ENCODE measurements at regions not wholly inside any gene's neighbourhood (a gene's known extent, or its start where the extent isn't known, plus 50 kb on each side); places are given as distances from the start of the nearest gene placed in this dataset.

DNA sequence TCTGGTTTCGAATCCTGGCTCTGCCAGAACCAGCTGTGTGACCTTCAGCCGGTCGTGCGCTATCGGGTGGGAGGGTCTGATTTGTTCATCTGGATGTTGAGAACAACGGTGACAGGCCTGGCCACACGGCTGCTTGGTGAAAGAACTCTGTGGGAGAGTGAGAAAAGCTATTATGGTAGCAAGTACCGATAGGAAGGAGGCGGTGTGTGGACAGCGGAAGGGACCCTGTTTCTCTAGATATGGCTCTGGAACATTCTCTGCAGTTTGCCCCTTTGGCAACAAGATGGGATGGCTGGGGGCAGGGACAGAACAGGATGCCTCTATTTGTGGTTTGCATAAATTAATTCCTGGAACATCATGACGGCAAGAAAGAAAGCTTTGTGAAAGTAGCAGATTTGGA is 347.3 kb downstream of the AACS start:
- Histone ChIP-seq H3K4me3 (no peak overlapping the region), H3K9me3 (replicated peaks) (no peaks in the 10 kb centered on the region), H3K36me3 (no peaks in the 10 kb centered on the region), H3K27ac (no peak overlapping the region), H3K27me3 (no peaks in the 10 kb centered on the region), H3K4me1 (no peaks in the 10 kb centered on the region)
- DNase-seq = no peak

DNA sequence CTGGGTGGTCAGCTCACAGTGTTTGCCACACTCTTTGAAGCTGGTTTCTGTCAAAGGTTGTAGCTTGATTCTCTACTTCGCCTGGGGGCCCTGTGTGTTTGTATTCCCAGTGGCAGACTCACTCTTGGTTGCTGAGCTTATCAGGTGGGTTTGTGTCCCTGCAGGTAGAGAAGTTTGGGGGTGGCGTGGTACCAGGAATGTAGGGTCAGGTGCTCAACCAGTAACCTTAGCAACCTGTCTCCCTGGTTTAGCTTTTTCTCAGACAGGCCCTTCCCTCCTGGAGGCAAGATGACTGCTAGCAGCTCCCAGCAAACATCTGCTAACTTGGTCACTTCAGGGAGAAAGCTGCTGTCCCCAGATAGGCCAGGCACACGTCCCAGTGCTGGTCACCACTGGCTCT is 352.2 kb downstream of the AACS start:
- no peaks in the 10 kb centered on the region for H3K27me3 ChIP-seq
- H3K27ac ChIP-seq = no peak overlapping the region
- no peaks in the 10 kb centered on the region for H3K36me3 ChIP-seq
- H3K9me3 ChIP-seq (replicated peaks) = no peaks in the 10 kb centered on the region
- H3K4me3 ChIP-seq = no peak overlapping the region
- no peaks in the 10 kb centered on the region for H3K4me1 ChIP-seq
- no peak for DNase-seq

DNA sequence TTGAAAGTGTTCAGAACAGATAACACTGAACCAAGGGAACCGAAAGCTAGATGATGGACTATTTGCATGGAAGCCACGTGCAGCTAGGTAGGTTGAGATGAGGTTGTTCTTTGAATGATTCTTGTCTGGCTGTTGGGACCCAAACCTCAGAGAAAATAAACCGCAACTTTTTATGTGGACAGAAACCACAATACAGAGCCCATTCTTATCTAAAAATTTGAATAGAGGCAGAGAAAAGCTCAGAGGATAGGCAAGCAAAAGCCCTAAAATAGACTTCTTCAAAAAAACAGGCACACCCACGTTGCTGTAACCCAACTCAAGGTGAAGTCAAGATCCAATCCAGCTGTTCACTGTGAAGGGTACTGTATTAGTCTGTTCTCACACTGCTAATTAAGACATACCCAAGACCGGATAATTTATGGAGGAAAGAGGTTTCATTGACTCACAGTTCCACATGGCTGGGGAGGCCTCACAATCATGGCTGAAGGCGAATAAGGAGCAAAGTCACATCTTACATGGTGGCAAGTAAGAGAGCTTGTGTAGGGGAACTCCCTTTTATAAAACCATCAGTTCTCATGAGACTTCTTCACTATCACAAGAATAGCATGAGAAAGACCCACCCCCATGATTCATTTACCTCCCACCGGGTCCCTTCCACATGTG is 353.8 kb downstream of the AACS start:
- Histone ChIP-seq H3K9me3 (replicated peaks) (no peaks in the 10 kb centered on the region), H3K27me3 (no peaks in the 10 kb centered on the region), H3K36me3 (no peaks in the 10 kb centered on the region), H3K4me1 (no peaks in the 10 kb centered on the region), H3K27ac (no peak overlapping the region), H3K4me3 (no peak overlapping the region)
- no peak for DNase-seq

DNA sequence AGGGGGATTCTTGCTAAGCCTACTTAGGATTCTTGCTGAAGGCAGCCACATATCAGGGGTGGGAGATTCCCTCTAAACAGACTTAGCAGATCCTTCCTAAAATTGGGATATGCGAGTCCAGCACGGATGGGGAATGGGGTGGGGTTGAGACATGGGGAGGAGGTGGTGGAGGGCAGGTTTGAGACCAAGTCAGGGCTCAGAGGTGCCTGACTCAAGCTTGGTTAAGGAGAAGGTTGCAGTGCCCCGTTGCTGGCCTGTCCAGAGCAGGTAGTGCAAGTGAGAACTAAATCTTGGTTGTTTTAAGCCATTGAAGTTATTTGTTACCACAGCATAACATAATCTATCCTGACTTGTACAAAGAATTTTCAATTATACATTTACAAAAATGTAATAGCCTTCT is 359.7 kb downstream of the AACS start:
- Histone ChIP-seq H3K4me3 (no peak overlapping the region), H3K4me1 (no peaks in the 10 kb centered on the region), H3K36me3 (no peaks in the 10 kb centered on the region), H3K27me3 (no peaks in the 10 kb centered on the region), H3K27ac (no peak overlapping the region), H3K9me3 (replicated peaks) (no peaks in the 10 kb centered on the region)
- no peak for DNase-seq

DNA sequence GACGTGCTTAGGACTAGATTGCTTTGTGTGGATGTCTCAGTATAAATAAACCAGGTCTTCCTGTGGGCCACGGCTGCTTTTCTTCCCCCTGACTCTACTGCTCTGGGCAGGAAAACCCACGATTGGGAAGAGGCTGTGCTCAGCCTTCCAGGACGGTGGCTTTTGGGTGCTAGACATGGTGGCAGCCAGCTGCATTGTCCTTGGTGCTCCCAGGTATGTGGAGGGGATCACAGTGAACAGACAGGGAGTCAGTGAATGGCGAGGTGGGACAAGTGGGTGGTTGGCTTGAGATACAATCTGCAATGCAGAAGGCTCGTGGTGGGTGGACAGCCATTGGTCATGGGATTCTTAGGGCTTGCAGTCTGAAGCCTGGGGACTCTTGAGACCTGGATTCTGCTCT is 366.3 kb downstream of the AACS start:
- H3K4me1 ChIP-seq = no peaks in the 10 kb centered on the region
- no peaks in the 10 kb centered on the region for H3K36me3 ChIP-seq
- DNase-seq = no peak
- H3K4me3 ChIP-seq = no peak overlapping the region
- H3K9me3 ChIP-seq (replicated peaks) = no peaks in the 10 kb centered on the region
- no peak overlapping the region for H3K27ac ChIP-seq
- no peaks in the 10 kb centered on the region for H3K27me3 ChIP-seq

DNA sequence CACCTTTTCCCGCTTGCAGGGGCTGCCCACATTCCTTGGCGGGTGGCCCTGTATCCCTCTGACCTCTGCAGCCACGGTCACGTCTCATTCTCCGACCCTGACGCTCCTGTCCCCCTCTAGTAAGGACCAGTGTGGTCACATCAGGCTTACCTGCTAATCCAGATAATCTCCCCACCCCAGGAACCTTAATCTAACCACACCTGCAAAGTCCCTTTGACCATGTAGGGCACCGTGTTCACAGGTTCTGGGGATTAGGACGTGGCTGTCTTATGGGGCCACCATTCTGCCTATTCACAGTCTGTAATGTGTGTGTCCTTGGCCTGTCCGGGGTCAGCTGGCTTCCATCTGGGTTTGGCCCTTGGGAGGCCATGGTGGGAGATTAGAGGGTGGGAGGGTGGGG is 368.9 kb downstream of the AACS start:
- Histone ChIP-seq H3K9me3 (replicated peaks) (no peaks in the 10 kb centered on the region), H3K36me3 (no peaks in the 10 kb centered on the region), H3K4me1 (no peaks in the 10 kb centered on the region), H3K27me3 (no peaks in the 10 kb centered on the region), H3K4me3 (no peak overlapping the region), H3K27ac (no peak overlapping the region)
- DNase-seq = no peak

DNA sequence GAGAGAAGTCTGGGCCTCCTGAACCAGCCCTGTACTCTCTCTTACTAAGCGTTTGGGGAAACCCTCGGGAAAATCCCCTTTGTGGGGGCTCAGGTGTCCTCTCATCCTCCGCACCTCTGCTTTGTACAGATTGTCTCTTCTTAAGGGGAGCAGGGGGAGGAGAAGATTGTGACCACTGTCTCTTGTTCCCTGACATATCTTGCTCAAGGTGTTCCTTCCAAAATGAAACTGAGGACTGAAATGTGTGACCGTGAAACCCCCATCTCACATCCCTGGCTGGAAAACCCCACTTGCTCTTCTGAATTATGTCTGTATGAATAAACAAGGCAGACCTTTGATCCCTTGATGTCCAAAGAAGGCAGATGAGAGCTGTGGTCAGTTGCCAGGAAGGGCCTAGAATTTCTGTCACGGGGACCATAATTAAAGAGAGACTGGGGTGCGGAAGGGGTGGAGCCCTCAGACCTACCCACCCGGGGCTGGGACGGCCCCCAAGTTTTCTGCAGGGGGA is 369.8 kb downstream of the AACS start:
- no peaks in the 10 kb centered on the region for H3K36me3 ChIP-seq
- H3K27ac ChIP-seq = no peak overlapping the region
- H3K4me1 ChIP-seq = no peaks in the 10 kb centered on the region
- no peaks in the 10 kb centered on the region for H3K27me3 ChIP-seq
- no peaks in the 10 kb centered on the region for H3K9me3 ChIP-seq (replicated peaks)
- no peak for DNase-seq
- H3K4me3 ChIP-seq = no peak overlapping the region

DNA sequence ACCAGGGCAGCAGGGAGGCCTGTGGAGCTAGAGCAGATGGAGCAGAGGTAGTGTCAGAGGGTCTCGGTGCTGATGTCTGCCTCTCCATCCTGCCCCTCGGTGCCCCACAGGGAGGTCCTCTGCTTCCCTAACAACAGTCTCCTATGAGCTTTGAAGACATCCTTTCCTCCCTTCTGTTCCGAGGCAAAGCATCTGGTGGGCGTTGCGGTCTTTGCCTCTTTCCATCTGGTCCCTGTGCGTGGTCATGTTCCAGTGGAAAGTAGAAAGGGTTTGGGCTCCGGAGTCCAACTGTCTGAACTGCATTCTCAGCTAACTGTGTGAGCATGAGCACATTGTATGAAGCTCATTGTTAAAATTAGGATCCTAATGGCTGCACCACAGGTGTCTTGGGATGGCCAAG is 370.6 kb downstream of the AACS start:
- no peaks in the 10 kb centered on the region for H3K4me1 ChIP-seq
- H3K4me3 ChIP-seq = no peak overlapping the region
- no peaks in the 10 kb centered on the region for H3K27me3 ChIP-seq
- H3K9me3 ChIP-seq (replicated peaks) = no peaks in the 10 kb centered on the region
- no peaks in the 10 kb centered on the region for H3K36me3 ChIP-seq
- no peak overlapping the region for H3K27ac ChIP-seq
- DNase-seq = no peak

DNA sequence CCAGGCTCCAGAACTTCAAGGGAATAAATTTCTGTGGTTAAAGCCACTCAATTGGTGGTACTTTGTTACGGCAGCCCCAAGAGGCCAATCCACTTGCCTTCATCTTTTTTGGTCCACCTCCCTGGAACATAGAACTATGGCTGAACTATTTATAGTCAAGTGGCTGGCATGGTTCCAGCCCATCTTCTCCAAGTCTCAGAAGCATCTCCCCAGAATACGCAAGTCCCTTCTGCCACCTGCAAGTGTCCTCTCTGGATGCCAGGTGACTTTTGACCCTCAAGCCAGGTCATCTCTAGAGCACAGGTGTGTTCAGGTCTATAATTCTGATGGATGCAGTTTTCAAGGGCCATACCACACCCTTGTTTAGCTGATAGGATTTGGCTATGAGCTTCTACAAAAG is 371.5 kb downstream of the AACS start:
- no peak for DNase-seq
- no peaks in the 10 kb centered on the region for H3K9me3 ChIP-seq (replicated peaks)
- H3K27ac ChIP-seq = no peak overlapping the region
- H3K27me3 ChIP-seq = no peaks in the 10 kb centered on the region
- H3K4me1 ChIP-seq = no peaks in the 10 kb centered on the region
- H3K4me3 ChIP-seq = no peak overlapping the region
- no peaks in the 10 kb centered on the region for H3K36me3 ChIP-seq

DNA sequence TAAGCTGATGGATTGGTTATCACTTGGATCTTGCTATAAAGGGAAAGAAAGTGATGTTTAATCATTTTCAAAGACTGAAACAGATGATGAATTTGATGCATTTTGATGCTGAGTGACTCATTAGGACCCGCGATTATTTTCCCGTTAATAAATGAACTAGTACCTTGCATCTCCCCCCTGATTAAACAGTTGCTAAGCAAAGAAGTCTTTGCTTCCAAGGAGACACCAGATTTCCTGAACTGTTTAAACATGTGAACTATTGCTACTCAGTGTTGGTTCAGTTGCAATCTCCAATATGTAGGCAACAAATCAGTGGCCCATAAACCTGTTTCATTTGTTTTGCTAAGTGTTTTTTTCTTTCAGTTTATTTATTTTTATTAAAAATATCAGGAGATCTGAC is 375.2 kb downstream of the AACS start:
- no peak for DNase-seq
- H3K27ac ChIP-seq = no peak overlapping the region
- no peaks in the 10 kb centered on the region for H3K27me3 ChIP-seq
- no peaks in the 10 kb centered on the region for H3K4me1 ChIP-seq
- H3K4me3 ChIP-seq = no peak overlapping the region
- H3K9me3 ChIP-seq (replicated peaks) = no peaks in the 10 kb centered on the region
- no peaks in the 10 kb centered on the region for H3K36me3 ChIP-seq

DNA sequence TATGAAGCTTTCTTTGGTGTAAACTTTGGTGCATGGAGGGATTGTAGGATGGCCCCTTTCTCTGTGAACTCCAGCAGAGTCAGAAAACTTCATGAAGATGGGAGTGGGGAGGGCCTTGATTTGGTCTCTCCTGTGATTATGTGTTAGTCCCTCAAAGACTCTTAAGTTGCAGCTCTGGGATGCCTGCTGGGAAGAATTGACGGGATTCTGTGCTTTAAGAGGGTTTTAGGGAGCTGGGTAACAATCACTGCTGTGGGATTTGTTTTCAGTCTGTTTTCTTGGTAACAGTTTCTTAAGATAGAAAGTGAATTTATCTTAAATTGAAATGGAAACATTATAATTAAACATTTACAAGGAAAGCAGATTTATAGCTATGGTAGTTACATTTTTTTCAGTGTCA is 378.1 kb downstream of the AACS start:
- Histone ChIP-seq H3K4me1 (no peaks in the 10 kb centered on the region), H3K9me3 (replicated peaks) (no peaks in the 10 kb centered on the region), H3K27ac (no peak overlapping the region), H3K36me3 (no peaks in the 10 kb centered on the region), H3K4me3 (no peak overlapping the region), H3K27me3 (no peaks in the 10 kb centered on the region)
- no peak for DNase-seq

DNA sequence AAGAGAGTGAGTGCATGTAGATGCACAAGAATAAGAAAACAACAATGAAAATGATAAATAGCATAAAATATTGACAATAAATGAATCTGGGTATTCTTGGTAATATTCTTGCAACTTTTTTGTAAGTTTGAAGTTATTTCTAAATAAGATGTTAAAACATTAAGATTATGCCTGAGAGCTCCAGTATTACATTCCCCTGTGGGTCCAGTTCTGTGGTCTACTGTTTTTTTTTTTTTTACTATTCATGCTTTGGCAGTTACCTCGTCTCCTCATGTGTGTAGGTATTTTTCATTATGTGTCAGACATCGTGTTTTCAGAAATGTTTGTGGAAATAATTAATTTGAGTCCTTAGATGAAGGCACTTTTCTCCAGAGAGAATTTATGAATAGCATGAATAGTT is 386.2 kb downstream of the AACS start:
- no peak overlapping the region for H3K4me3 ChIP-seq
- H3K9me3 ChIP-seq (replicated peaks) = no peaks in the 10 kb centered on the region; the same call in 1 of the 2 replicates
- H3K27ac ChIP-seq = no peak overlapping the region
- no peaks in the 10 kb centered on the region for H3K4me1 ChIP-seq
- DNase-seq = no peak
- no peaks in the 10 kb centered on the region for H3K36me3 ChIP-seq
- H3K27me3 ChIP-seq = no peaks in the 10 kb centered on the region

DNA sequence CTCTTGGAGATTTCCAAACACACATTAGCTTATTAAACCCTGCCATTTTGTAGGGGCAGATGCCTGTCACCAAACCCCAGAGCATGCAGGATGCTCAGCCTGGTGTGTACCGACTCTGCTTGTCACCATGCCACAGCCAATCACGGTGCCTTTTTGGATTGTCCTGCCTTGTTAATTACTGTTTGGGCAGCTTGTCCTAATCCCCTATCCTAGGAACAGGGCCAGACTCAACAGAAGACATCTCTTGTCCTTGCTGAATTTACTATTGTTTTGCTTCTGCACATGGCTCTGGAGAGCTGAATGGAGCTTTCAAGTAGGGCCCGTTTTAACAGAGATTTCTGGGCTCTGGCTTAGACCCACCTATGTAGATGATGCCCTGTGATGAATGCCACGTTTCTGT is 388.5 kb downstream of the AACS start:
- no peaks in the 10 kb centered on the region for H3K27me3 ChIP-seq
- no peaks in the 10 kb centered on the region for H3K4me1 ChIP-seq
- DNase-seq = no peak
- H3K27ac ChIP-seq = no peak overlapping the region
- no peaks in the 10 kb centered on the region; the same call in 1 of the 2 replicates for H3K9me3 ChIP-seq (replicated peaks)
- H3K36me3 ChIP-seq = no peaks in the 10 kb centered on the region
- H3K4me3 ChIP-seq = no peak overlapping the region

DNA sequence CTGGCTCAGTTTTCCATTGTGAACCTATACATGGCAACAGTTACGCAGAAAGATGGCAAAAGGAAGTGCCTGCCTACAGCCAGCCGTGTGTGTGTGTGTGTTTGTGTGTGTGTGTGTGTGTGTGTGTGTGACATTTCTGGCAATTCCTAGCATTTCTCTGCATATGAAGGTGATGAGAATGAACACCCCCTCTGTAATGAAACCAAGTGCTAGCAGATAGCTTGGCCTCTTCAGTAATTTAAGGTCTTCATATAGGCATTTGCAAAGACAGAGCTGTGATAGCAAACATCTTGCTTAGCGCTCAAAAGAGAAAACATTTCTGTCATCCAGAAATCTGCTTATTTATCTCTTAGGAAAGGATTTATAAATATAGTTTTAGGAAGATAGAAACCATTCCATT is 389.1 kb downstream of the AACS start:
- no peaks in the 10 kb centered on the region for H3K27me3 ChIP-seq
- H3K36me3 ChIP-seq = no peaks in the 10 kb centered on the region
- no peak overlapping the region for H3K27ac ChIP-seq
- no peak overlapping the region for H3K4me3 ChIP-seq
- no peaks in the 10 kb centered on the region; the same call in 1 of the 2 replicates for H3K9me3 ChIP-seq (replicated peaks)
- no peaks in the 10 kb centered on the region for H3K4me1 ChIP-seq
- DNase-seq = no peak

DNA sequence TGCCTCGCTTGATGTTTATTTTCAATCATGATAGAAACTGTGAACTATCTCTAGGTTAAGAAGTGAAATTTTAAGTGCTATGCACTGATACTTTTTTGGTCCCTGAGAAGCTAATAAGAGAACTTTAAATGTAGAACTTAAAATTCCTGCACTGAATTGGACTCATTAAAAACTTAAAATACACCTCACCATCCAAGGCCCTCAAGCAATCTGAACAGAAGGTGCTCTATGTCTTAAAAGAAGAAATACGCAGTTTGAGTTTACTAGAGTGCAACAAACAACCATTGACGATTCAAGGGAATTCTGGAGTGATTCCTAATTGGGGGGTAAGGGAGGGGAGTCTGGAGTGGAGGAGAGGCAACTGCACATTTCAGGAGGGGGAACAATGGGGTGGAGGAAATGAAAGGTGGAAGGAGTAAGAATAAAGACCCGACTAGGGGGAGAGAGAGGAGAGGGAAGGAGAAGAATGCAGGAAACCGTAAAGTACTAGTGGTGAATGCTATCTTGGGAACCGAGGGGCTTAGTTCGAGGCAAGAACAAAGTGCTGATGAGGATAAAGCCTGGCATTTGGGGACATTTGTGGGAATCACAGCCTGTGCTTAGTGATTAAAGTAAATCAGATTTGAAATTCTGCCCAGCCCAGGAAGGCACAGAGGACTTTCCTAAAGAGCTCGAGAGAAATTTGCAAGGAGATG is 389.7 kb downstream of the AACS start:
- Histone ChIP-seq H3K27me3 (no peaks in the 10 kb centered on the region), H3K36me3 (no peaks in the 10 kb centered on the region), H3K9me3 (replicated peaks) (no peaks in the 10 kb centered on the region; the same call in 1 of the 2 replicates), H3K4me1 (no peaks in the 10 kb centered on the region), H3K27ac (no peak overlapping the region), H3K4me3 (no peak overlapping the region)
- no peak for DNase-seq

DNA sequence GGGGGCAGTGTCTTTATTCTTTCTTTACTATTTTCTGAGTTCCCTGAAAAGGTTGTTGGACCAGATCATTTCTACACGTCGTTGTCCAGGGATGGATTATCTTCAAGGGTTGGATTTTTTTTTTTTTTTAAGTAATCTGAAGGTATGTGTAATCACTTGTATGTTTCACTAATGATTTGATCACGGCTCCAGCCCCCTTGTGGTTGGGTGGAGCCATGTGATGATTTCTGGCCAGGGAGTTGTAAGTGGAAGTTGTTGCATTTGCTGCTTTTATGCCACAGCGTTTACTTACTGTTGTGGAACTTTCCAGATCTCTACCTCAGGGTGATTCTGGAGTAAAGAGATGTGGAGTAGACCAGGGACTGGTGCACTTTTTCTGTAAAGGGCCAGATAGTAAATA is 390.3 kb downstream of the AACS start:
- no peaks in the 10 kb centered on the region for H3K36me3 ChIP-seq
- no peaks in the 10 kb centered on the region for H3K4me1 ChIP-seq
- no peak for DNase-seq
- no peaks in the 10 kb centered on the region for H3K27me3 ChIP-seq
- no peaks in the 10 kb centered on the region; the same call in 1 of the 2 replicates for H3K9me3 ChIP-seq (replicated peaks)
- no peak overlapping the region for H3K27ac ChIP-seq
- no peak overlapping the region for H3K4me3 ChIP-seq

Measured in SJCRH30 (cell line).